B cell (primary cell): ENCODE measurements at regions not wholly inside any gene's neighbourhood (a gene's known extent, or its start where the extent isn't known, plus 50 kb on each side); places are given as distances from the start of the nearest gene placed in this dataset.

Experiments
- ATAC-seq: fragments of 200-7000 bp; cut with Tn5 transposase; one replicate; pipeline ENCODE4 v1.10.0; 2021; ENCODE audit warnings: low read depth, mild to moderate bottlenecking, moderate number of reproducible peaks, moderate library complexity
- CTCF ChIA-PET: fragments of 350-600 bp; sonication (Branson Sonifier 250); formaldehyde crosslinking; loops from one replicate; lab custom pipeline; 2021; ENCODE audit warnings: antibody characterized with exemption, inconsistent platforms; lab: Charles Lee
- POLR2A ChIA-PET: fragments of 350-600 bp; sonication (Branson Sonifier 250); formaldehyde crosslinking; loops from one replicate; lab custom pipeline; 2021; ENCODE audit warnings: antibody characterized with exemption; lab: Charles Lee
- DNase-seq: peaks from one replicate; pipeline ENCODE4 v3.0.0; 2013
- H2AFZ ChIP-seq: 2 replicates; pipeline ENCODE4 v1.6.1; 2012; ENCODE audit warnings: mild to moderate bottlenecking, low read depth, low read length; ENCODE audit not compliant: insufficient read depth, poor library complexity, severe bottlenecking
- H3K27ac ChIP-seq, 2 donors: 1 replicate in 1 of 2; 2 replicates in 1 of 2; pipeline ENCODE4 v1.5.1; 2012 to 2013; ENCODE audit warnings: low read length in 2 of 2, mild to moderate bottlenecking in 2 of 2, moderate library complexity in 1 of 2
- H3K27me3 ChIP-seq, 4 experiments: fragments of 200-600 bp in 1 of 4; sonication (generic) in 1 of 4; replicated peaks in 1 of 4; 1 replicate in 2 of 4; 2 replicates in 2 of 4; pipeline versions ENCODE4 v1.6.1 to v1.7.0; 2013 to 2016; ENCODE audit warnings: low read length in 3 of 4, mild to moderate bottlenecking in 2 of 4, mixed read lengths in 1 of 4, moderate library complexity in 1 of 4; ENCODE audit not compliant: insufficient read depth in 4 of 4, control insufficient read depth in 3 of 4; ENCODE audit errors: control extremely low read depth in 1 of 4
- H3K36me3 ChIP-seq, 2 experiments: replicated peaks in 1 of 2; 1 replicate in 1 of 2; 2 replicates in 1 of 2; pipeline versions ENCODE4 v1.6.1 to v1.7.1; 2013; ENCODE audit warnings: low read length in 1 of 2; ENCODE audit not compliant: insufficient read depth in 2 of 2, control insufficient read depth in 1 of 2; ENCODE audit errors: control extremely low read depth in 1 of 2, extremely low read depth in 1 of 2
- H3K4me1 ChIP-seq, 2 donors: fragments of 200-600 bp in 1 of 2; sonication (generic) in 1 of 2; 1 replicate in 1 of 2; 2 replicates in 1 of 2; pipeline versions ENCODE4 v1.5.1 to v1.6.1; 2013 to 2017; ENCODE audit warnings: low read length in 2 of 2; ENCODE audit not compliant: control insufficient read depth in 2 of 2, insufficient read depth in 2 of 2
- H3K4me2 ChIP-seq: replicated peaks from 2 replicates; pipeline ENCODE3; 2012; ENCODE audit warnings: mild to moderate bottlenecking, low read depth, low read length; ENCODE audit not compliant: poor library complexity, severe bottlenecking
- H3K4me3 ChIP-seq, 5 experiments: fragments of 200-600 bp in 1 of 5; sonication (generic) in 1 of 5; 1 replicate in 3 of 5; 2 replicates in 2 of 5; pipeline versions ENCODE4 v1.5.1 to v1.7.0; 2011 to 2016; ENCODE audit warnings: low read length in 4 of 5, mild to moderate bottlenecking in 4 of 5, low read depth in 2 of 5, control low read depth in 1 of 5, moderate library complexity in 1 of 5; ENCODE audit not compliant: insufficient read depth in 1 of 5; ENCODE audit errors: control extremely low read depth in 1 of 5, extremely low read depth in 1 of 5
- H3K79me2 ChIP-seq: fragments of 200-600 bp; sonication (generic); one replicate; pipeline ENCODE4 v1.6.0; 2016; ENCODE audit warnings: low read length; ENCODE audit not compliant: control insufficient read depth, insufficient read depth
- H3K9ac ChIP-seq: fragments of 200-600 bp; sonication (generic); 2 replicates; pipeline ENCODE4 v1.6.1; 2017; ENCODE audit warnings: mild to moderate bottlenecking, low read length, moderate library complexity
- H3K9me3 ChIP-seq, 3 donors: one replicate each; pipeline versions ENCODE4 v1.6.1 to v1.7.1; 2013; ENCODE audit warnings: low read length in 2 of 3; ENCODE audit not compliant: control insufficient read depth in 2 of 3, insufficient read depth in 1 of 3; ENCODE audit errors: control extremely low read depth in 1 of 3
- H4K20me1 ChIP-seq: 2 replicates; pipeline ENCODE4 v1.6.0; 2012; ENCODE audit warnings: mild to moderate bottlenecking, low read length; ENCODE audit not compliant: insufficient read depth, control insufficient read depth, poor library complexity, severe bottlenecking
- H3K27ac Mint-ChIP-seq: one replicate; pipeline ENCODE4 v1.8.0; 2021; ENCODE audit warnings: mixed read lengths
- H3K27me3 Mint-ChIP-seq: one replicate; pipeline ENCODE4 v1.8.0; 2021; ENCODE audit warnings: mixed read lengths
- H3K4me1 Mint-ChIP-seq: one replicate; pipeline ENCODE4 v1.8.0; 2021; ENCODE audit warnings: mixed read lengths
- H3K4me3 Mint-ChIP-seq: one replicate; pipeline ENCODE4 v1.8.0; 2021; ENCODE audit warnings: mixed read lengths
- H3K9me3 Mint-ChIP-seq: one replicate; pipeline ENCODE4 v1.8.0; 2022; ENCODE audit warnings: mixed read lengths; ENCODE audit not compliant: insufficient read depth
- EZH2 ChIP-seq: IDR thresholded peaks from 2 replicates; pipeline ENCODE4 v1.6.1; 2012; ENCODE audit warnings: borderline replicate concordance, low read depth, mild to moderate bottlenecking, moderate library complexity, low read length; ENCODE audit not compliant: insufficient read depth, poor library complexity, severe bottlenecking
- WGBS: methylation state at CpG from one replicate; pipeline ENCODE4 v1.1.5; 2013; ENCODE audit warnings: missing lambda C conversion rate; ENCODE audit not compliant: insufficient coverage; 5-methylcytosine and 5-hydroxymethylcytosine counted together
- intact Hi-C: fragments of 100-400 bp; cut with micrococcal nuclease; formaldehyde crosslinking; loops from one replicate; pipeline ENCODE4 v1.10.0; 2022
- TF ChIP-seq, protein P1 (sequence below): fragments of 200-600 bp; IDR thresholded peaks from one replicate; pipeline ENCODE4 v1.8.0; 2022; ENCODE audit warnings: antibody characterized with exemption, mild to moderate bottlenecking

DNA sequence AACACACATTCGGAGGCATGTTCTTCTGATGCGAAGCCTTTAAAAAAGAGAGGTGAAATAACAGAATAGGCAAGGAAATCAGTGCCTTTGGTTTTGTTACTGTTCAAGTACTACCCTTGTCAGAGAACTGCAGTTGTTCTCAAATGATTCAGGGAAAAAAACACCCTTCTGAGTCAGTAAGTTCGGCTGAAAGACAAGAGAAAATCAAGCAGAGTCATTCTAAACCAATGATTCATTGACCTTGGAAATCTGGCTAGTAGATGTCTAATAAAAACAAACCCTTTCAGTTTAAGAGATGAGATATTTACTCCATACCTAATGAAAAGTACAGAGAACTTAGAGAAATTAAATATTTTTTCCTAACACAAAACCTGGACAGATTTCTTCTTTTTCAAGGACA, 72.7 kb upstream of the ABI3BP start:
- Mint-ChIP-seq H3K27me3 (peaks cover 27% of the 10 kb centered on the region), H3K4me1 (no peaks in the 10 kb centered on the region), H3K9me3 (no peaks in the 10 kb centered on the region), H3K27ac (no peak overlapping the region), H3K4me3 (no peak overlapping the region)
- DNase-seq (no peak), ATAC-seq (no peak)
- no peaks in the 10 kb centered on the region for H3K36me3 ChIP-seq
- no peaks in the 10 kb centered on the region for H4K20me1 ChIP-seq
- no peak overlapping the region for H3K9ac ChIP-seq
- POLR2A ChIA-PET = no interaction called here
- intact Hi-C loops = no loop called here
- no CpG with 5 or more reads among the region's 3 CpGs for WGBS
- CTCF ChIA-PET = no interaction called here
- no peaks in the 10 kb centered on the region for H3K4me1 ChIP-seq
- TF ChIP-seq, protein P1, sequence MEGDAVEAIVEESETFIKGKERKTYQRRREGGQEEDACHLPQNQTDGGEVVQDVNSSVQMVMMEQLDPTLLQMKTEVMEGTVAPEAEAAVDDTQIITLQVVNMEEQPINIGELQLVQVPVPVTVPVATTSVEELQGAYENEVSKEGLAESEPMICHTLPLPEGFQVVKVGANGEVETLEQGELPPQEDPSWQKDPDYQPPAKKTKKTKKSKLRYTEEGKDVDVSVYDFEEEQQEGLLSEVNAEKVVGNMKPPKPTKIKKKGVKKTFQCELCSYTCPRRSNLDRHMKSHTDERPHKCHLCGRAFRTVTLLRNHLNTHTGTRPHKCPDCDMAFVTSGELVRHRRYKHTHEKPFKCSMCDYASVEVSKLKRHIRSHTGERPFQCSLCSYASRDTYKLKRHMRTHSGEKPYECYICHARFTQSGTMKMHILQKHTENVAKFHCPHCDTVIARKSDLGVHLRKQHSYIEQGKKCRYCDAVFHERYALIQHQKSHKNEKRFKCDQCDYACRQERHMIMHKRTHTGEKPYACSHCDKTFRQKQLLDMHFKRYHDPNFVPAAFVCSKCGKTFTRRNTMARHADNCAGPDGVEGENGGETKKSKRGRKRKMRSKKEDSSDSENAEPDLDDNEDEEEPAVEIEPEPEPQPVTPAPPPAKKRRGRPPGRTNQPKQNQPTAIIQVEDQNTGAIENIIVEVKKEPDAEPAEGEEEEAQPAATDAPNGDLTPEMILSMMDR = no peak
- TF ChIP-seq EZH2 = no peak
- H3K27ac ChIP-seq = no peak overlapping the region
- no peaks in the 10 kb centered on the region for H3K79me2 ChIP-seq
- H3K4me3 ChIP-seq = no peak overlapping the region
- peaks cover 0 to 10% (median 0%) of the 10 kb centered on the region in 4 experiments for H3K27me3 ChIP-seq
- no peak overlapping the region for H3K4me2 ChIP-seq
- H2AFZ ChIP-seq = no peak overlapping the region
- H3K9me3 ChIP-seq = peaks cover 0 to 3% (median 0%) of the 10 kb centered on the region in 3 donors

DNA sequence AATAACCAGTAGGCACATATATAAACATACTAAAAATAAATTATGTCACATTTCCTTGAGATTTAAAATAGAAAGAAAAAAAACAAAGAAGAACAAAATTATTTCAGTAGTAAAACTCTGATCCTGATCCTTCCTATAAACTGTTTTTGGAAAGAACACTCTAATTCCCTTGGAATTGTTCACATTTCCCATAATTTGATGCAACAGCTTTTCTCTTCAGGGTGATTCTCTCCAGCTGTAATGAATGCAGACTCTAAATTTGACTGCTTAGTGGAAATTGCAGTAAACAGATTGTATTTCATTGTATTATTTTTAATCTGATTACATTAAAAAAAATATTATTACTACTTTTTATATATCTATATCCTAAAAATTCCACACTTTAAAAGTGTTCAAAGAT, 70.2 kb upstream of the ABI3BP start:
- Histone ChIP-seq H3K27ac (no peak overlapping the region), H3K36me3 (no peaks in the 10 kb centered on the region), H4K20me1 (no peaks in the 10 kb centered on the region), H3K27me3 (peaks cover 0 to 10% (median 0%) of the 10 kb centered on the region in 4 experiments), H3K4me1 (no peaks in the 10 kb centered on the region), H3K9ac (no peak overlapping the region), H2AFZ (no peak overlapping the region), H3K4me2 (no peak overlapping the region), H3K79me2 (no peaks in the 10 kb centered on the region), H3K9me3 (peaks cover 0 to 6% (median 0%) of the 10 kb centered on the region in 3 donors), H3K4me3 (no peak overlapping the region)
- CTCF ChIA-PET = interaction anchor here (1.6 kb wide), 1 partner anchor 8 kb away, joined by 3 read pairs; no protein-coding TSS in a partner anchor
- Mint-ChIP-seq H3K4me1 (no peaks in the 10 kb centered on the region), H3K27ac (no peak overlapping the region), H3K27me3 (peaks cover 25% of the 10 kb centered on the region), H3K9me3 (peaks cover 9% of the 10 kb centered on the region), H3K4me3 (no peak overlapping the region)
- DNase-seq (no peak), ATAC-seq (no peak)
- intact Hi-C loops = no loop called here
- POLR2A ChIA-PET = no interaction called here
- TF ChIP-seq EZH2 = no peak
- TF ChIP-seq, protein P1 = no peak
